Brain microvascular endothelial cell (primary cell): ENCODE measurements at regions not wholly inside any gene's neighbourhood (a gene's known extent, or its start where the extent isn't known, plus 50 kb on each side); places are given as distances from the start of the nearest gene placed in this dataset.

Source experiments
- DNase-seq: peaks from one replicate; pipeline ENCODE4 v3.0.0-alpha.2; 2020
- H3K27ac ChIP-seq: fragments of 250-450 bp; sonication (Bioruptor Pico); 2 replicates; pipeline ENCODE4 v1.5.1; 2020; ENCODE audit warnings: mild to moderate bottlenecking, moderate library complexity
- H3K27me3 ChIP-seq: fragments of 250-450 bp; sonication (Bioruptor Pico); replicated peaks from 2 replicates; pipeline ENCODE4 v1.5.1; 2020; ENCODE audit warnings: mild to moderate bottlenecking
- H3K36me3 ChIP-seq: fragments of 250-450 bp; sonication (Bioruptor Pico); replicated peaks from 2 replicates; pipeline ENCODE4 v1.5.1; 2020; ENCODE audit warnings: mild to moderate bottlenecking
- H3K4me3 ChIP-seq: 2 replicates; pipeline ENCODE4 v1.5.1; 2011; ENCODE audit warnings: low read depth, mild to moderate bottlenecking, control low read depth, low read length, moderate library complexity
- in situ Hi-C: cut with HindIII; loops from 2 replicates; pipeline ENCODE4 v1.10.0; 2017; ENCODE audit warnings: low sequenced_read_pairs, low pct_ligation_motif_present
- TF ChIP-seq, protein P1 (sequence below): IDR thresholded peaks from 2 replicates; pipeline ENCODE4 v1.5.1; 2011; ENCODE audit warnings: low read depth, mild to moderate bottlenecking, moderate library complexity, low read length, control low read depth, inconsistent platforms; ENCODE audit errors: missing control alignments

DNA sequence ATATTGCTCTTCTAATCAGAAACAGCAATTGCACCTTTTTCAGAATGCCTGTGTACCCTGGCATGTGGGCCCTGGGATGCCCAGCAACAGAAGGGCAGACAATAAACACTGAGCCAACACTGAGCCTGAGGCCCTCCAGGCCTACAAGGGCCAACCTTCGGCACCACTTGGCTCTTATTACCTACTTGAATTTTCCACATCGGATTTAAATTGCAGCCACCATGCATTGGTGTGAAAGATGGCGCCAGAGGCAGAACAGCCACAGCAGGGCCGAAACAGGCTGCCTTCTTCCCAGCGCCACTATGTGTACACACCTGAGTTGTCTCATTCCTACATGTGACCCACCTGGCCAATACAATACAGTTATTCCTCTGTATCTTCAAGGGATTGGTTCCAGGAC lies 51.4 kb upstream of the EZH2 start:
- Histone ChIP-seq H3K4me3 (no peak overlapping the region), H3K36me3 (no peaks in the 10 kb centered on the region), H3K27me3 (no peaks in the 10 kb centered on the region), H3K27ac (no peak overlapping the region)
- TF ChIP-seq, protein P1, sequence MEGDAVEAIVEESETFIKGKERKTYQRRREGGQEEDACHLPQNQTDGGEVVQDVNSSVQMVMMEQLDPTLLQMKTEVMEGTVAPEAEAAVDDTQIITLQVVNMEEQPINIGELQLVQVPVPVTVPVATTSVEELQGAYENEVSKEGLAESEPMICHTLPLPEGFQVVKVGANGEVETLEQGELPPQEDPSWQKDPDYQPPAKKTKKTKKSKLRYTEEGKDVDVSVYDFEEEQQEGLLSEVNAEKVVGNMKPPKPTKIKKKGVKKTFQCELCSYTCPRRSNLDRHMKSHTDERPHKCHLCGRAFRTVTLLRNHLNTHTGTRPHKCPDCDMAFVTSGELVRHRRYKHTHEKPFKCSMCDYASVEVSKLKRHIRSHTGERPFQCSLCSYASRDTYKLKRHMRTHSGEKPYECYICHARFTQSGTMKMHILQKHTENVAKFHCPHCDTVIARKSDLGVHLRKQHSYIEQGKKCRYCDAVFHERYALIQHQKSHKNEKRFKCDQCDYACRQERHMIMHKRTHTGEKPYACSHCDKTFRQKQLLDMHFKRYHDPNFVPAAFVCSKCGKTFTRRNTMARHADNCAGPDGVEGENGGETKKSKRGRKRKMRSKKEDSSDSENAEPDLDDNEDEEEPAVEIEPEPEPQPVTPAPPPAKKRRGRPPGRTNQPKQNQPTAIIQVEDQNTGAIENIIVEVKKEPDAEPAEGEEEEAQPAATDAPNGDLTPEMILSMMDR, result no peak
- in situ Hi-C loops, result no loop called here
- no peak for DNase-seq
